Osteoblast (primary cell): ENCODE measurements at regions not wholly inside any gene's neighbourhood (a gene's known extent, or its start where the extent isn't known, plus 50 kb on each side); places are given as distances from the start of the nearest gene placed in this dataset.

Source experiments
- DNase-seq: peaks from one replicate; pipeline ENCODE4 v3.0.0; 2011; ENCODE audit warnings: low spot score, mixed read lengths; ENCODE audit not compliant: insufficient read length; ENCODE audit errors: missing footprints
- H2AFZ ChIP-seq: 2 replicates; pipeline ENCODE4 v1.6.0; 2011; ENCODE audit warnings: mild to moderate bottlenecking, low read length
- H3K27ac ChIP-seq: 2 replicates; pipeline ENCODE4 v1.5.1; 2011; ENCODE audit warnings: mild to moderate bottlenecking, low read depth, low read length, moderate library complexity
- H3K27me3 ChIP-seq: 2 replicates; pipeline ENCODE4 v1.6.0; 2012; ENCODE audit warnings: mild to moderate bottlenecking, control low read depth, inconsistent platforms, low read length, moderate library complexity; ENCODE audit not compliant: insufficient read depth
- H3K36me3 ChIP-seq: 2 replicates; pipeline ENCODE4 v1.5.1; 2011; ENCODE audit warnings: mild to moderate bottlenecking, low read length, control low read depth, moderate library complexity; ENCODE audit not compliant: insufficient read depth
- H3K4me1 ChIP-seq: 2 replicates; pipeline ENCODE4 v1.5.1; 2011; ENCODE audit warnings: mild to moderate bottlenecking, low read length, control low read depth, moderate library complexity; ENCODE audit not compliant: insufficient read depth
- H3K4me2 ChIP-seq: 2 replicates; pipeline ENCODE4 v1.6.0; 2011; ENCODE audit warnings: mild to moderate bottlenecking, low read length; ENCODE audit not compliant: insufficient read depth
- H3K4me3 ChIP-seq: fragments of 200-600 bp; sonication (generic); 3 replicates; pipeline ENCODE4 v1.5.1; 2012; ENCODE audit warnings: mild to moderate bottlenecking, low read length, inconsistent platforms; ENCODE audit not compliant: insufficient read depth
- H3K79me2 ChIP-seq: 2 replicates; pipeline ENCODE4 v1.6.0; 2012; ENCODE audit warnings: mild to moderate bottlenecking, low read length, control low read depth, inconsistent platforms; ENCODE audit not compliant: insufficient read depth
- H3K9me3 ChIP-seq: 2 replicates; pipeline ENCODE4 v1.5.1; 2011; ENCODE audit warnings: low read depth, low read length, control low read depth
- H4K20me1 ChIP-seq: 2 replicates; pipeline ENCODE4 v1.6.0; 2012; ENCODE audit warnings: mild to moderate bottlenecking, low read length, control low read depth; ENCODE audit not compliant: insufficient read depth
- TF ChIP-seq, protein P1 (sequence below): IDR thresholded peaks from 2 replicates; pipeline ENCODE4 v1.5.1; 2011; ENCODE audit warnings: mild to moderate bottlenecking, low read depth, low read length, moderate library complexity; ENCODE audit errors: extremely low read depth

DNA sequence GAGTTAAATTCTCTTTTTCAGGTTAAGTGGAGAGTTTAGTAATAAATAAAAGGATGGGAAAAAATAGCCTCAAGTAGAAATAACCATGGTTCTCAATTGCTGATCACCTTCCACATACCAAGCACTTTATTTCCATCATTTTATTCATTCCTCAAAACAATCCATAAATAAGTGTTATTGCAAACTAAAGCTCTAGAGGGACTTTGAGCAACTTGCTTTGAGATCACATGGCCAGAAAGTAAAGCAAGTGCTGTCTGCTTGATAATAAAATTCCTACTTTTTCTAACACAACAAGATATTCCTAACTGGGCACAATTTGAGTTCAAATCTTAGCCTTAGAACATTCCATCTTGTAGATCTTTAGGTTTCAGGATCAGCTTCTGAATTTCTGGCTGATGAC, 97.1 kb upstream of the C1orf87 start:
- H2AFZ ChIP-seq, result no peak overlapping the region
- no peaks in the 10 kb centered on the region for H3K79me2 ChIP-seq
- H3K4me3 ChIP-seq, result no peak overlapping the region
- no peaks in the 10 kb centered on the region for H3K9me3 ChIP-seq
- DNase-seq, result no peak
- TF ChIP-seq, protein P1, sequence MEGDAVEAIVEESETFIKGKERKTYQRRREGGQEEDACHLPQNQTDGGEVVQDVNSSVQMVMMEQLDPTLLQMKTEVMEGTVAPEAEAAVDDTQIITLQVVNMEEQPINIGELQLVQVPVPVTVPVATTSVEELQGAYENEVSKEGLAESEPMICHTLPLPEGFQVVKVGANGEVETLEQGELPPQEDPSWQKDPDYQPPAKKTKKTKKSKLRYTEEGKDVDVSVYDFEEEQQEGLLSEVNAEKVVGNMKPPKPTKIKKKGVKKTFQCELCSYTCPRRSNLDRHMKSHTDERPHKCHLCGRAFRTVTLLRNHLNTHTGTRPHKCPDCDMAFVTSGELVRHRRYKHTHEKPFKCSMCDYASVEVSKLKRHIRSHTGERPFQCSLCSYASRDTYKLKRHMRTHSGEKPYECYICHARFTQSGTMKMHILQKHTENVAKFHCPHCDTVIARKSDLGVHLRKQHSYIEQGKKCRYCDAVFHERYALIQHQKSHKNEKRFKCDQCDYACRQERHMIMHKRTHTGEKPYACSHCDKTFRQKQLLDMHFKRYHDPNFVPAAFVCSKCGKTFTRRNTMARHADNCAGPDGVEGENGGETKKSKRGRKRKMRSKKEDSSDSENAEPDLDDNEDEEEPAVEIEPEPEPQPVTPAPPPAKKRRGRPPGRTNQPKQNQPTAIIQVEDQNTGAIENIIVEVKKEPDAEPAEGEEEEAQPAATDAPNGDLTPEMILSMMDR, result no peak
- no peak overlapping the region for H3K27ac ChIP-seq
- no peaks in the 10 kb centered on the region for H3K27me3 ChIP-seq
- H3K4me1 ChIP-seq, result peaks cover 26% of the 10 kb centered on the region
- H3K4me2 ChIP-seq, result no peak overlapping the region
- H3K36me3 ChIP-seq, result no peaks in the 10 kb centered on the region
- no peaks in the 10 kb centered on the region for H4K20me1 ChIP-seq

DNA sequence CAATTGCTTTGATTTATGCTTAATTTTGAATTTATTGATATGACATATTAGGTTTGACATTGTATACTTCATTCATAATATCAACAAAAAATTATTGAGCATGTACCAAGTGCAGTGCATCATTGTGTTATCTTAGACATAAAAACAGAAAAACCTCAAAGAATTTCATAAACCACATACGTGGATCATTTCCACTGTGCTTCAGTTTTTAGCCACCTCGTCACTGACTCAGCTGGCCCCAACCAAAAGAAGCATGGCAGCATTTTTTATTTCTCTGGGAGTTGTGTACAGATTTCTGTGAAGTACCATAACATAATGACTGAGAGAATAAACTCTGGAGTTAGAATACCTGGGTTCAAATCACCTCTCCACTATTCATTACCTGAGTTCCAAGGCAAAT, 95.6 kb upstream of the C1orf87 start:
- H3K27me3 ChIP-seq, result peaks cover 3% of the 10 kb centered on the region
- H3K4me2 ChIP-seq, result no peak overlapping the region
- H3K27ac ChIP-seq, result no peak overlapping the region
- TF ChIP-seq, protein P1, result no peak
- no peak for DNase-seq
- no peaks in the 10 kb centered on the region for H3K9me3 ChIP-seq
- peaks cover 26% of the 10 kb centered on the region for H3K4me1 ChIP-seq
- H2AFZ ChIP-seq, result no peak overlapping the region
- no peaks in the 10 kb centered on the region for H3K36me3 ChIP-seq
- no peaks in the 10 kb centered on the region for H4K20me1 ChIP-seq
- H3K4me3 ChIP-seq, result no peak overlapping the region
- no peaks in the 10 kb centered on the region for H3K79me2 ChIP-seq

DNA sequence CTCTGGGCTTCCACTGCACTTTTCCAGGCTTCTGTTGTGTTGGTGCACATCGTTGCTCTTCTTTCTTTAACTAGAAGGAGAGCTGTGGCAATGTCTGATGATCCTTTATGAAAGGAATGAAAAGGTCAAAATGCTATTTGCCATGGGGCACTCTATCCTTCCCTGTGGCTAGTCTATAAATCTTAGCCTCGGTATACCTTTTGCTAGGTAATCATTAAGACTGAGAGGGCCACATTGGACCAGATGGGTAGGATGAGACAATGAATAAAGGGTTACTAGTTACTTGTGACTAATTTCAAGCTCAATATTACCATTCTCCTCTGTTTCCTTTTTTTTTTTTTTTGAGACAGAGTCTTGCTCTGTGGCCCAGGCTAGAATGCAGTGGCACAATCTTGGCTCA, 89.4 kb upstream of the C1orf87 start:
- Histone ChIP-seq H4K20me1 (no peaks in the 10 kb centered on the region), H3K79me2 (no peaks in the 10 kb centered on the region), H2AFZ (no peak overlapping the region), H3K4me2 (no peak overlapping the region), H3K4me1 (peaks cover 12% of the 10 kb centered on the region), H3K4me3 (no peak overlapping the region), H3K9me3 (no peaks in the 10 kb centered on the region), H3K27ac (no peak overlapping the region), H3K27me3 (peaks cover 7% of the 10 kb centered on the region), H3K36me3 (no peaks in the 10 kb centered on the region)
- TF ChIP-seq, protein P1, result no peak
- no peak for DNase-seq

DNA sequence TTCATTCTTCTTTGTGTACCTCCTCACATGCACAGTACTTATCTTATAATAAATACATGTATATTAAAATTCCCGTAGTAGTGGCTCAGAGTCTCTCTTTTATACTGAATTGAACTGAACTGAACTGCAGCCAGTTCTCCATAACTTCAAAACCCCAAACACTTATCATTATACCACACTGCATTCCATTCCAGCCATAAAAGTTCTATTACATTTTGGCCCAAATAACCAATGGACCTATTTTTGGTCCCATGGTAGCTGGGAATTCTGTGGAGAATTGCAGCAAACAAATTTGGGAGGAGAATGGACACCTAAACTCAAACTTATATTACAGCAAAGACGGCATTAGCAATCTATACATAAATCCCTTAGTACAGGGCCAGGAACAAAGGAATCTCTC, 86.6 kb upstream of the C1orf87 start:
- DNase-seq, result no peak
- peaks cover 3% of the 10 kb centered on the region for H3K27me3 ChIP-seq
- TF ChIP-seq, protein P1, result no peak

More for the DNA sequence above, 86.6 kb upstream of the C1orf87 start:
- Histone ChIP-seq H4K20me1 (no peaks in the 10 kb centered on the region), H3K27ac (no peak overlapping the region), H3K4me3 (no peak overlapping the region), H3K9me3 (no peaks in the 10 kb centered on the region), H3K4me2 (peak overlapping the region; percentile 15), H2AFZ (no peak overlapping the region), H3K79me2 (no peaks in the 10 kb centered on the region), H3K36me3 (no peaks in the 10 kb centered on the region), H3K4me1 (peaks cover 12% of the 10 kb centered on the region)
